Gastrocnemius medialis (tissue), 4 donors: ENCODE measurements at regions not wholly inside any gene's neighbourhood (a gene's known extent, or its start where the extent isn't known, plus 50 kb on each side); places are given as distances from the start of the nearest gene placed in this dataset.

Source experiments
- ATAC-seq, 2 donors: fragments of 150-250 bp; one replicate each; pipeline ENCODE4 v1.9.1; 2016
- DNase-seq, 2 donors: peaks; one replicate each; pipeline ENCODE4 v3.0.0-alpha.2; 2019
- H3K27ac ChIP-seq, 4 donors: fragments of 200-600 bp; sonication (generic); 1 replicate in 1 of 4; 2 replicates in 3 of 4; pipeline ENCODE4 v1.5.1; 2016 to 2018; ENCODE audit warnings: mild to moderate bottlenecking in 2 of 4, moderate library complexity in 1 of 4
- H3K27me3 ChIP-seq, 3 donors: fragments of 200-600 bp; sonication (generic) in 2 of 3; 1 replicate in 1 of 3; 2 replicates in 2 of 3; pipeline versions ENCODE4 v1.5.1 to v1.6.0; 2016 to 2019; ENCODE audit warnings: mild to moderate bottlenecking in 1 of 3, moderate library complexity in 1 of 3
- H3K36me3 ChIP-seq, 2 donors: fragments of 200-600 bp; sonication (generic) in 1 of 2; one replicate each; pipeline ENCODE4 v1.5.1; 2017 to 2018
- H3K4me1 ChIP-seq, 2 donors: fragments of 200-600 bp; sonication (generic) in 1 of 2; one replicate each; pipeline ENCODE4 v1.5.1; 2016 to 2017; ENCODE audit warnings: mild to moderate bottlenecking in 2 of 2
- H3K4me3 ChIP-seq, 4 donors: fragments of 200-600 bp; sonication (generic) in 3 of 4; 1 replicate in 1 of 4; 2 replicates in 3 of 4; pipeline ENCODE4 v1.5.1; 2016 to 2019; ENCODE audit warnings: mild to moderate bottlenecking in 2 of 4
- H3K9me3 ChIP-seq, 3 donors: fragments of 200-600 bp; sonication (generic) in 2 of 3; 1 replicate in 1 of 3; 2 replicates in 2 of 3; pipeline ENCODE4 v1.5.1; 2016 to 2019
- POLR2A ChIP-seq, 2 donors: fragments of 450-650 bp; IDR thresholded peaks; one replicate each; pipeline ENCODE4 v1.6.1; 2017; ENCODE audit warnings: antibody characterized with exemption in 2 of 2, mild to moderate bottlenecking in 2 of 2, moderate library complexity in 2 of 2
- in situ Hi-C, 4 donors: fragments of 200-750 bp; cut with MboI; loops; one replicate each; pipeline versions ENCODE4 v1.15.0 to v1.8.0; 2017; ENCODE audit warnings: low sequenced_read_pairs in 4 of 4
- intact Hi-C: fragments of 100-400 bp; cut with DNase I; formaldehyde crosslinking; loops from one replicate; pipeline ENCODE4 v1.15.1; 2023; ENCODE audit warnings: low total_unique reads
- TF ChIP-seq, protein P1 (sequence below), 5 experiments: fragments of 450-650 bp in 3 of 5; fragments of 200-600 bp in 2 of 5; sonication (generic) in 2 of 5; IDR thresholded peaks in 4 of 5; conservative IDR thresholded peaks in 1 of 5; 1 replicate in 4 of 5; 2 replicates in 1 of 5; pipeline ENCODE4 v1.5.1; 2016 to 2019; ENCODE audit warnings: antibody characterized with exemption in 5 of 5, mild to moderate bottlenecking in 3 of 5, moderate library complexity in 3 of 5

DNA sequence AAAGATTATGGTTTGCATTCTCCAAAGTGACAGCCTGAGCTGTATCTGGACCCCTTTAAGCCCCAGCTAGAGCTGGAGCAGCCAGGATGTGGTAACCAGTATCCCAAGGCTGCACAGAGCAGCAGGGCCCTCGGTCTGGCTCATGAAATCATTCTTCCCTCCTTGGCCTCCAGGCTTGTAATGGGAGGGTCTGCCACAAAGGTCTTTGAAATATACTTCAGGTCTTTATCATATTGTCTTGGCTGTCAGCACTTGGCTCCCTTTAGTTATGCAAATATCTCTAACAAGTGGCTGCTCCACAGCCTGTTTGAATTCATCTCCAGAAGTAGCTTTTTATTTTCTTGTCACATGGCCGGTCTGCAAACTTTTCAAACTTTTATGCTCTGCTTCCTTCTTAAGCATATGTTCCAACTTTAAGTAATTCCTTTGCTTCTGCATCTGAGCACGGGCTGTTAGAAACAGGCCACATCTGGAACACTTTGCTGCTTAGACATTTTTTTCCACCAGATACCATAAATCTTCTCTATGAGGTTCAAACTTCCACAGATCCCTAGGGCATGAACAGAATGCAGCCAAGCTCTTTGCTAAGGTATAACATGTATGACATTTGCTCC, 663.4 kb upstream of the MIS18BP1 start:
- Histone ChIP-seq H3K4me1 (no peaks in the 10 kb centered on the region), H3K27me3 (no peaks in the 10 kb centered on the region), H3K27ac (no peak overlapping the region), H3K36me3 (no peaks in the 10 kb centered on the region), H3K9me3 (no peaks in the 10 kb centered on the region), H3K4me3 (no peak overlapping the region)
- no peak for DNase-seq
- TF ChIP-seq POLR2A (IDR thresholded peaks at IDR 0.05) = no peak
- TF ChIP-seq, protein P1, sequence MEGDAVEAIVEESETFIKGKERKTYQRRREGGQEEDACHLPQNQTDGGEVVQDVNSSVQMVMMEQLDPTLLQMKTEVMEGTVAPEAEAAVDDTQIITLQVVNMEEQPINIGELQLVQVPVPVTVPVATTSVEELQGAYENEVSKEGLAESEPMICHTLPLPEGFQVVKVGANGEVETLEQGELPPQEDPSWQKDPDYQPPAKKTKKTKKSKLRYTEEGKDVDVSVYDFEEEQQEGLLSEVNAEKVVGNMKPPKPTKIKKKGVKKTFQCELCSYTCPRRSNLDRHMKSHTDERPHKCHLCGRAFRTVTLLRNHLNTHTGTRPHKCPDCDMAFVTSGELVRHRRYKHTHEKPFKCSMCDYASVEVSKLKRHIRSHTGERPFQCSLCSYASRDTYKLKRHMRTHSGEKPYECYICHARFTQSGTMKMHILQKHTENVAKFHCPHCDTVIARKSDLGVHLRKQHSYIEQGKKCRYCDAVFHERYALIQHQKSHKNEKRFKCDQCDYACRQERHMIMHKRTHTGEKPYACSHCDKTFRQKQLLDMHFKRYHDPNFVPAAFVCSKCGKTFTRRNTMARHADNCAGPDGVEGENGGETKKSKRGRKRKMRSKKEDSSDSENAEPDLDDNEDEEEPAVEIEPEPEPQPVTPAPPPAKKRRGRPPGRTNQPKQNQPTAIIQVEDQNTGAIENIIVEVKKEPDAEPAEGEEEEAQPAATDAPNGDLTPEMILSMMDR (IDR thresholded peaks at IDR 0.05 in 4 of 5, conservative IDR thresholded peaks at IDR 0.05 in 1 of 5) = no peak
- ATAC-seq = no peak
- in situ Hi-C loops (no loop called here), intact Hi-C loops (no loop called here)

DNA sequence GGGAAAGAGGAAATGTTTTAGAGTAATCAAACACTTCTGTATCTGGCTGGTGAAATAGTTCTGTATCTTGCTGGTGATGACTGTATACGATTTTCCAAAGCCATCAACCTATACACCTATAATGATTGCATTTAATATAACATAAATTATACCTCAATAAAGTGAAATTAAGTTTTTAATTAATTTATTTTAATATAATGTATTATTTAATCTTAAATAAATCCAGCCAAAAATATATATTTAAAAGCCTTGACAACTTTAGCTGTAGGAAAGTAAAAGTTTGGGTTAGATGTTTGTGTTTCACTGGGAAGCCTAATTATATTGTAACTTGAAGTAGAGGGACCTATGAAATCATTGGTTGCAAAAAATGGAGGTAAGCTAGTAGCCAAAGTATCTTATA, 654.8 kb upstream of the MIS18BP1 start:
- Histone ChIP-seq H3K27ac (no peak overlapping the region), H3K4me1 (no peaks in the 10 kb centered on the region), H3K36me3 (no peaks in the 10 kb centered on the region), H3K9me3 (no peaks in the 10 kb centered on the region), H3K27me3 (no peaks in the 10 kb centered on the region), H3K4me3 (no peak overlapping the region)
- ATAC-seq = no peak
- no peak for DNase-seq
- intact Hi-C loops = no loop called here
- in situ Hi-C loops = no loop called here
- TF ChIP-seq, protein P1 (IDR thresholded peaks at IDR 0.05 in 4 of 5, conservative IDR thresholded peaks at IDR 0.05 in 1 of 5) = no peak
- no peak for TF ChIP-seq POLR2A (IDR thresholded peaks at IDR 0.05)

DNA sequence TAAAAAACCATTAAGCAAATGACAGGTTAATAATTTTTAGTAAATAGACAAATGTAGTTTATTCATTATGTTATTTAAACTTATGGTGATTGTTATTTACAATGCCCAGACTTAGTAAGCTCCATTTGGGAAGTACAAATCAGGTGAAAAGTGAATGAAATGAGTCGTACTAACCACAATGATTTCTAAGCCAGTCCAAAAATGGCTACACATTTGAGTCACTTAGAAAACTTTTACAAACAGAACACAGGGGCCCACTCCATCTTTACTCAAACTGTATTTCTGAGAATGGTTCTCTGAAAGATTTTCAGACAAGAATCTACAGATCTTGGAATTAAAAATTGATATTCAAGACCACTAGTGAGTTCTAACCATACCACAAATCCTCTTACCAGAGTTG, 653.3 kb upstream of the MIS18BP1 start:
- in situ Hi-C loops (no loop called here), intact Hi-C loops (no loop called here)
- Histone ChIP-seq H3K36me3 (no peaks in the 10 kb centered on the region), H3K4me3 (no peak overlapping the region), H3K27ac (no peak overlapping the region), H3K27me3 (no peaks in the 10 kb centered on the region), H3K9me3 (no peaks in the 10 kb centered on the region), H3K4me1 (no peaks in the 10 kb centered on the region)
- DNase-seq (no peak), ATAC-seq (no peak)
- TF ChIP-seq POLR2A (IDR thresholded peaks at IDR 0.05) = no peak
- TF ChIP-seq, protein P1 (IDR thresholded peaks at IDR 0.05 in 4 of 5, conservative IDR thresholded peaks at IDR 0.05 in 1 of 5) = no peak

DNA sequence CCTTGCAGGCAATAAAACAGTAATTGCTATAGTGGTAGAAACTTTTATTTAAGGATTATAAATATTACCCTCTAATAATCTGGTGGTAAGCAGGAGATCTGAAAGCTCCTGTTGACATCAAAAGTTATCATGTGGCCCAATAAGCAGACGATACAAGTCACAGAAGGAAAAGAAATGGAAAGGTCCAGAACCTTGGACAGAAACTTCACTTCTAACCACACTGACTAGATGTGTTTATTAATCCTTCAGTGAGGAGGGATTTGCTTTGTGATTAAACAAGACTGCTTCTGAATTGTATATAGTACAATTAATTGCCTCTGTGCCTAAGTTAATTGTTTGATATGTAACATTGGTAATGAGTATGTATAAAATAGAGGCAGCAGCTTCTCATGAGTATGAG, 652.7 kb upstream of the MIS18BP1 start:
- Histone ChIP-seq H3K27ac (no peak overlapping the region), H3K27me3 (no peaks in the 10 kb centered on the region), H3K36me3 (no peaks in the 10 kb centered on the region), H3K9me3 (no peaks in the 10 kb centered on the region), H3K4me1 (no peaks in the 10 kb centered on the region), H3K4me3 (no peak overlapping the region)
- TF ChIP-seq, protein P1 (IDR thresholded peaks at IDR 0.05 in 4 of 5, conservative IDR thresholded peaks at IDR 0.05 in 1 of 5) = no peak
- no peak for TF ChIP-seq POLR2A (IDR thresholded peaks at IDR 0.05)
- DNase-seq (no peak), ATAC-seq (no peak)
- intact Hi-C loops = no loop called here
- in situ Hi-C loops = no loop called here

DNA sequence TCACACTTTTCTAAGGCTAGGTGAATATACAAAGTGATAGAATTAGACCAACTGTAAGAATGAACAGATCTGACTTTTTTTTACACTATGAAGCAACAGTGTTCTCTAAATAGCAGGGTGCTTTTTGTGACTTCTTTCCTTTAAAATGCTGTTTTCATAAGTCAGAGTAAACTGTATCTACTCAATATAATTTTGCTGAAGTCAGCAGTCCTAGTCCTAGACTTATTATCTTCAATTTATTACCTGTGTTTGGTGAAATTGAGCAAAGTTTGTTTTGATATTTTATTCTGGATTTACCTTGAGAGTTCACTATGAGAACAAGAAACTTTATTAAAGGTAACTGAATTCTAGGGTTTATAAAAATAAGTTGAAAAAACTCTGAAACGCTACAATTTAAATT, 651.3 kb upstream of the MIS18BP1 start:
- DNase-seq = no peak
- Histone ChIP-seq H3K27me3 (no peaks in the 10 kb centered on the region), H3K9me3 (no peaks in the 10 kb centered on the region), H3K36me3 (no peaks in the 10 kb centered on the region), H3K4me1 (no peaks in the 10 kb centered on the region), H3K27ac (no peak overlapping the region), H3K4me3 (no peak overlapping the region)
- in situ Hi-C loops = no loop called here
- no peak for TF ChIP-seq POLR2A (IDR thresholded peaks at IDR 0.05)
- TF ChIP-seq, protein P1 (IDR thresholded peaks at IDR 0.05 in 4 of 5, conservative IDR thresholded peaks at IDR 0.05 in 1 of 5) = no peak
- ATAC-seq = no peak
- intact Hi-C loops = no loop called here
